Nephron progenitor cell (in vitro differentiated cells): ENCODE measurements at regions not wholly inside any gene's neighbourhood (a gene's known extent, or its start where the extent isn't known, plus 50 kb on each side); places are given as distances from the start of the nearest gene placed in this dataset.
A peak's percentile ranks its signal among the peaks of the same experiment; 100 is the strongest.

Source experiments
- DNase-seq: peaks from one replicate; pipeline ENCODE4 v3.0.0; 2021
- H3K27ac Mint-ChIP-seq: 2 replicates; pipeline ENCODE4 v1.8.0; 2021; ENCODE audit warnings: mild to moderate bottlenecking, moderate library complexity, mixed read lengths
- H3K27me3 Mint-ChIP-seq: 2 replicates; pipeline ENCODE4 v1.8.0; 2021; ENCODE audit warnings: mild to moderate bottlenecking, low read depth, mixed read lengths; ENCODE audit not compliant: poor library complexity
- H3K36me3 Mint-ChIP-seq: 2 replicates; pipeline ENCODE4 v1.8.0; 2021; ENCODE audit warnings: low read depth, mixed read lengths
- H3K4me1 Mint-ChIP-seq: 2 replicates; pipeline ENCODE4 v1.8.0; 2021; ENCODE audit warnings: mixed read lengths
- H3K4me3 Mint-ChIP-seq: 2 replicates; pipeline ENCODE4 v1.8.0; 2021; ENCODE audit warnings: mild to moderate bottlenecking, moderate library complexity, mixed read lengths
- H3K9me3 Mint-ChIP-seq: 2 replicates; pipeline ENCODE4 v1.8.0; 2021; ENCODE audit warnings: mild to moderate bottlenecking, moderate library complexity, mixed read lengths
- TF ChIP-seq, protein P1 (sequence below): fragments of 200-600 bp; sonication (generic); IDR thresholded peaks from 2 replicates; pipeline ENCODE4 v1.5.0; 2021; ENCODE audit warnings: antibody characterized with exemption

DNA sequence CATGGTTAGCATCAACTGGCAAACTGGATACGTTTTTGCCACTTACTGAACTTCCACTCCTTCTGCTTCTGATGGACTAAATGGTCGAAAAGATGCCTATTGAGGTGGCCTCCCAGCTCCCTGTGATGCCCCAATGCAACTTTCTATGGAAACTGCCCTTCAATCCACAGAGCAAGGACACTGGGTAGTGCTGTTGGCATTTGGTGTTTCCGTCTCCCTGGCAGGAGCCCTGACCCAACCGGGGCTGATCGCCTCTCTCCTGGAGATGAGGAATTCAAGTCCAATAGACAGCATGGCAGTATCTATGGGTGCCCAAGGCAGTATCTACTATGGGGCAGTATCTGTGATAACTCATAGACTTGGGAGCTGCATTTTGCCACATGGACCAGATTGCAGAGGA, 116.3 kb upstream of the IRX3 start:
- TF ChIP-seq, protein P1, sequence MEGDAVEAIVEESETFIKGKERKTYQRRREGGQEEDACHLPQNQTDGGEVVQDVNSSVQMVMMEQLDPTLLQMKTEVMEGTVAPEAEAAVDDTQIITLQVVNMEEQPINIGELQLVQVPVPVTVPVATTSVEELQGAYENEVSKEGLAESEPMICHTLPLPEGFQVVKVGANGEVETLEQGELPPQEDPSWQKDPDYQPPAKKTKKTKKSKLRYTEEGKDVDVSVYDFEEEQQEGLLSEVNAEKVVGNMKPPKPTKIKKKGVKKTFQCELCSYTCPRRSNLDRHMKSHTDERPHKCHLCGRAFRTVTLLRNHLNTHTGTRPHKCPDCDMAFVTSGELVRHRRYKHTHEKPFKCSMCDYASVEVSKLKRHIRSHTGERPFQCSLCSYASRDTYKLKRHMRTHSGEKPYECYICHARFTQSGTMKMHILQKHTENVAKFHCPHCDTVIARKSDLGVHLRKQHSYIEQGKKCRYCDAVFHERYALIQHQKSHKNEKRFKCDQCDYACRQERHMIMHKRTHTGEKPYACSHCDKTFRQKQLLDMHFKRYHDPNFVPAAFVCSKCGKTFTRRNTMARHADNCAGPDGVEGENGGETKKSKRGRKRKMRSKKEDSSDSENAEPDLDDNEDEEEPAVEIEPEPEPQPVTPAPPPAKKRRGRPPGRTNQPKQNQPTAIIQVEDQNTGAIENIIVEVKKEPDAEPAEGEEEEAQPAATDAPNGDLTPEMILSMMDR = no peak
- H3K9me3 Mint-ChIP-seq = peaks cover 12% of the 10 kb centered on the region
- no peak overlapping the region for H3K4me3 Mint-ChIP-seq
- peaks cover 4% of the 10 kb centered on the region for H3K36me3 Mint-ChIP-seq
- peaks cover 29% of the 10 kb centered on the region for H3K27me3 Mint-ChIP-seq
- DNase-seq = no peak
- H3K27ac Mint-ChIP-seq = peak overlapping the region; percentile 21
- peaks cover 29% of the 10 kb centered on the region for H3K4me1 Mint-ChIP-seq

DNA sequence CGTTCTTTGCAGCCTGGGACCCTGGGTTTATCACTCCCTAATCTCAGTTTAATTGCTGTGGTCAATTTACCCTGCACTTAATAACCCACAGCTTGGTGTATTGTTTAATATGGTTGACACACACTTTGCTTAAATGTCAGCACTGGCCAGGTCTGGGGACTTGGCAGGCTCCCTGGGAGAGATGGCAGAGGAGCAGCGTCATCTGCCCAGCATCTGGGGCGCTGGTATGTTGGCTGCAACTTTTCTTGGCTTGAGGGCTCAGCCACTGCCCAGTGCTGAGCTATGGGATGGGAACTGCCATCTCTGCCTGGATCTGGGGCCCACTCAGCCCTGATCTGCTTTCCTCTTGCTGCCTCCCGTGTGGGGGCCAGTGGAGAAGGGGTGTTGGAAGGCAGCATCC, 115.7 kb upstream of the IRX3 start:
- Mint-ChIP-seq H3K27ac (no peak overlapping the region), H3K27me3 (peaks cover 24% of the 10 kb centered on the region), H3K4me3 (no peak overlapping the region), H3K36me3 (peaks cover 4% of the 10 kb centered on the region), H3K9me3 (peaks cover 12% of the 10 kb centered on the region), H3K4me1 (peaks cover 29% of the 10 kb centered on the region)
- DNase-seq = no peak
- TF ChIP-seq, protein P1 = no peak

DNA sequence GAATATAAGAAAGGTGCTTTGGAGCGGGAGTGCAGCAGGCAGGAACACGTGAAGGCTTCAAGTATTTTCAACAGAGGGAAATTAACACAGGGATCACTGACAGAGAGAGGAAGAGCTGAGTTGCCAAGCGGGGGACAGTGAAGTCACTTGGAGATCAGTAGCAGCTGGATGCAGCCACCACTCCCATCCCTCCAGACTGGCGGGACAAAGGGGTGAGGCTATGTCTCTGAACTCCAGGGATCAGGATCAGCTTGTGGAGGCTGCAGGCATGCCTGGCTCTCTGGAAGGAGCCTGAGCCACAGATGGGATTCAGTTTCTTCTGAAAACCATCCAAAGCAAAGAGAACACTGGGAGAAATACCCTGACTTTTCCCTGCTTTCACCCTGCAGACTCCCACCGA, 113.7 kb upstream of the IRX3 start:
- TF ChIP-seq, protein P1 = no peak
- no peaks in the 10 kb centered on the region for H3K36me3 Mint-ChIP-seq
- no peaks in the 10 kb centered on the region for H3K9me3 Mint-ChIP-seq
- H3K27me3 Mint-ChIP-seq = peaks cover 32% of the 10 kb centered on the region
- no peak overlapping the region for H3K4me3 Mint-ChIP-seq
- H3K27ac Mint-ChIP-seq = no peak overlapping the region
- no peak for DNase-seq
- H3K4me1 Mint-ChIP-seq = peaks cover 23% of the 10 kb centered on the region

DNA sequence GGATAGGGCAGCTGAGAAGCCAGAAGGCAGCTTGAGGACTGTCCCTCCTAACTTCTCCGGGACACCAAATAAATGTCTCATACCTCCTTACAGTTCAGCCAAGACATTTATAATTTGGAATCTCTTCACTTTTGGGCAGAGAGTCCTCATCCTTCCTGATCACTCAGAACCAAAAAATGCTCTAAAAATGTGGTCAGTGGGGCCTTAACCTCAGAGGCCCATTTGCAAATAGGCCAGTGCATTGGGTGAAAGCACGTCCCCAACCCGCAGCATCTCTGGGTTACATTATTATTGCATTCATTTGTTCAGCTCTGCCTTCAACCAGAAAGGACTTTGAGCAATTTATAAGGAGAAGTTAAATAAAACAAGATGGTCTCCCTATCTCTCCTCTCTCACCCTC, 112.4 kb upstream of the IRX3 start:
- no peak for DNase-seq
- peaks cover 4% of the 10 kb centered on the region for H3K9me3 Mint-ChIP-seq
- H3K4me3 Mint-ChIP-seq = no peak overlapping the region
- H3K4me1 Mint-ChIP-seq = peaks cover 15% of the 10 kb centered on the region
- H3K27me3 Mint-ChIP-seq = peaks cover 40% of the 10 kb centered on the region
- H3K36me3 Mint-ChIP-seq = no peaks in the 10 kb centered on the region
- H3K27ac Mint-ChIP-seq = no peak overlapping the region
- TF ChIP-seq, protein P1 = no peak

DNA sequence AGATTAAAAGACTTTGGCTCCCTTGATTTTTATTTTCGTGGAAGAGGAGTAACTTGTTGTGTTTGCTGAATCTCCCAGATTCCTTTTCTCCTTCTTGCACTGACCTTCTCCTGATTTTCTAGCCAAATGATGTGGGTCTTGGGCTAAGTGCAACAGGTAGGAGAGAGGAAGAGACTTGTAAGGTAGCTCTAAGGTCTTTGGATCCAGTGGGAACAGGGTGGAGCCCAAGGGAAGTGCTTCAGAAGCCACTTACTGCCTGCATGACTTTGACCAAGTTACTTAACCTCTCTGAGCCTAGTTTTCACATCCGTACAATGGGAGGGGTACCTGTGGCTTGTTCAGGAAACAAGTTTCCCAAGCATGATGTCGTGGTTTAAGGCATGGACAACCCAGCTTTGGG, 111.3 kb upstream of the IRX3 start:
- H3K9me3 Mint-ChIP-seq = peaks cover 9% of the 10 kb centered on the region
- H3K27ac Mint-ChIP-seq = no peak overlapping the region

DNA sequence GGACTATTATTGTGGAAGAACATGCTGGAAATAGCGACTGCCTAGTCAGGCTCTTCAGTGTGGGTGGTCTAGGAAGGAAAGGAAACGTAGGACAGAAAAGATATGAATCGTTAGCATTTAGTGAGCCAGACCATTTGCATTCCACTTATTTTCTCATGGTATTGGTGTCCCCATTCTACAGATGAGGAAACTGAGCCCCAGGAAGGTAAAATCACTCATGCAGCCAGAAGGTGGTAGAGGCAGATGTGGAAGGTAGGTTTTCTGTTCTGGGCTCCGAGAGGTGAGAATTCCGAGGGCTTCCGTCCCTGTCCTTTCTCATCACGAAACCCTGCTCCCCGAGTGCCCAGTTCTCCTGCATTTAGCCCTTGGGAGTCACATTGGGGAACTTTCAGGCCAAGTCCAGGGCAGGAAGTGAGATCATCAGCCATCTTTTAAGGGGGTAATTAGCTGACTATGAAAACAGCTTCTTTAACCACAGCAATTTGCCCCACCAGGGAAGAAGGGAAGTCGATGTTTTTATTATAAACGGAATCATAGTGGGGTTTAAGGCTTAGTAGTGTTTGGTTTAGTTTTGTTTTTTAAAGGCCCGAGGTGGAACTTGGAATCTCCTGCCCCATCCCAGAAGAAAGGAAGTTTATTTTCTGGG, 110.7 kb upstream of the IRX3 start:
- Mint-ChIP-seq H3K4me1 (peaks cover 6% of the 10 kb centered on the region), H3K27me3 (peaks cover 44% of the 10 kb centered on the region), H3K9me3 (peaks cover 9% of the 10 kb centered on the region), H3K27ac (peak overlapping the region; percentile 87), H3K36me3 (no peaks in the 10 kb centered on the region), H3K4me3 (no peak overlapping the region)
- no peak for DNase-seq
- TF ChIP-seq, protein P1 = no peak

More for the DNA sequence above, 111.3 kb upstream of the IRX3 start:
- TF ChIP-seq, protein P1 = no peak
- no peak overlapping the region for H3K4me3 Mint-ChIP-seq
- H3K36me3 Mint-ChIP-seq = no peaks in the 10 kb centered on the region
- no peak for DNase-seq
- H3K4me1 Mint-ChIP-seq = peaks cover 7% of the 10 kb centered on the region
- H3K27me3 Mint-ChIP-seq = peaks cover 43% of the 10 kb centered on the region
